HUES6 (cell line): ENCODE measurements at regions not wholly inside any gene's neighbourhood (a gene's known extent, or its start where the extent isn't known, plus 50 kb on each side); places are given as distances from the start of the nearest gene placed in this dataset.

ENCODE experiments used
- H3K27ac ChIP-seq: 2 replicates; pipeline ENCODE4 v1.7.0; 2013; ENCODE audit warnings: low read depth, mild to moderate bottlenecking, low read length, inconsistent platforms
- H3K27me3 ChIP-seq: 2 replicates; pipeline ENCODE4 v1.6.1; 2013; ENCODE audit warnings: low read length; ENCODE audit not compliant: control insufficient read depth, insufficient read depth
- H3K36me3 ChIP-seq: 2 replicates; pipeline ENCODE4 v1.6.1; 2013; ENCODE audit warnings: low read length; ENCODE audit not compliant: control insufficient read depth, insufficient read depth
- H3K4me1 ChIP-seq: 2 replicates; pipeline ENCODE4 v1.6.1; 2013; ENCODE audit warnings: low read length; ENCODE audit not compliant: control insufficient read depth, insufficient read depth
- H3K4me3 ChIP-seq: 2 replicates; pipeline ENCODE4 v1.5.1; 2013; ENCODE audit warnings: low read depth, low read length
- H3K9ac ChIP-seq: one replicate; pipeline ENCODE4 v1.6.1; 2013; ENCODE audit warnings: mild to moderate bottlenecking, low read length
- H3K9me3 ChIP-seq: 2 replicates; pipeline ENCODE4 v1.6.1; 2013; ENCODE audit warnings: low read depth, low read length; ENCODE audit not compliant: control insufficient read depth, insufficient read depth

GRCh38 chr7:142422621-142423020 is 164.8 kb upstream of the PRSS58 start:
- no peak overlapping the region for H3K9ac ChIP-seq
- H3K36me3 ChIP-seq = no peaks in the 10 kb centered on the region
- no peak overlapping the region for H3K4me3 ChIP-seq
- no peak overlapping the region for H3K27ac ChIP-seq
- no peaks in the 10 kb centered on the region; the same call in 1 of the 2 replicates for H3K4me1 ChIP-seq
- no peaks in the 10 kb centered on the region for H3K9me3 ChIP-seq
- H3K27me3 ChIP-seq = no peaks in the 10 kb centered on the region

DNA sequence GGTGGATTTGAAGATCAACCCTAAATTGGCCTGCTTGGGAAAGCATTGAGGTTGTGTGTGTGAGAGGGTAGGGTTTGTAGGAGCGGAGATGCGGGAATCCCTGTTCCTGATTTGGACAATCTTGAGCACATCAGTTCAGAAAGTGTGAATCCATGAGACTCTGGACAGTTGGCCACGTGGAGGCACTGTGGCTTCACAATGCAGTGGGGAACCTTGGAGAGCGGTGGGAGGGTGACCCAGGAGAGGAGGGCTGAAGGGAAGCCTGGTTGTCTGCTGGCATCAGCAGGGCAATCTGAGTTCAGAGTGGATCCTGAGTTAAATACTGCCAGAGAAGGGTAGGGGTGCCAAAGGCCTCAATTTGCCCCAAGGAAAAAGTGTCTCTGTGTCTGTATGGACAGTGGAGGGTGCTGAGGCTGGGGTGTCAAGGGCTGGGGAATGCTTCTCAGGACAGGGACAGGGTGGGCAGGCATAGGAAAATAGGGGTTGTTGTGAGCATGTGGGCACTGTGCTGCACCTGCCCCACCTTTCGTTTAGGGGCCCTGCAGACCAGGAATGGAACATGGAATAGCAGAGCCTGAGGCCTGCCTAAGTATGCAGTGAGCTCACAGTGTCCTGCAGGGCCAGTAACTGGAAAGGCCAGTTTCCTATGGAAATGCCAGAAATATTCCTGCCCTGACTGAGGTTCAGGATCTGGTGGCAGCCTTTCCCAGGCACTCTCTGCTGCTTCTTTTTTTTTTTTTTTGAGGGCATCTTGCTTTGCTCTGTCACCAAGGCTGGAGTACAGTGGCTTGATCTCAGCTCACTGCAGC is 162.9 kb upstream of the PRSS58 start:
- H3K9ac ChIP-seq = no peak overlapping the region
- H3K4me1 ChIP-seq = no peaks in the 10 kb centered on the region; the same call in none of the 2 replicates
- no peaks in the 10 kb centered on the region for H3K9me3 ChIP-seq
- no peak overlapping the region for H3K27ac ChIP-seq
- no peak overlapping the region for H3K4me3 ChIP-seq
- H3K27me3 ChIP-seq = no peaks in the 10 kb centered on the region
- no peaks in the 10 kb centered on the region for H3K36me3 ChIP-seq

- Histone ChIP-seq H3K36me3 (no peaks in the 10 kb centered on the region), H3K27me3 (no peaks in the 10 kb centered on the region), H3K4me1 (no peaks in the 10 kb centered on the region; the same call in none of the 2 replicates), H3K4me3 (no peak overlapping the region), H3K9me3 (no peaks in the 10 kb centered on the region), H3K9ac (no peak overlapping the region), H3K27ac (no peak overlapping the region)
Observed at GRCh38 chr7:142418326-142418725, 160.5 kb upstream of the PRSS58 start.

DNA sequence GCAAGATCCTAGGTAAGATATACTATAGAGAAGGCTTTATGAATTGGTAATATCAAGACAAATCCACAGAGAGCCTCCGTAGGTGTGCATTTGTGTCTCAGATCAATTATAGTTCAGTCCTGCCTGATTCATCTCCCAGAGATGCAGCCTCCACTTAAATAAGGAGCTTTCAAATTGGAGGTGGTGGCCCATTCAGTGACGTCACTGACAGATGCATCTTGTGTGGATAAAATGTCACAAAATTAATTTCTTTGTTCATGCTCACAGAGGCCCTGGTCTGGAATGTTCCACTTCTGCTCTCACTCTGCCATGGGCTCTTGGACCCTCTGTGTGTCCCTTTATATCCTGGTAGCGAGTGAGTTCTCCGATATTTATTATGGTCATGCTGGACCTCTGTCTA is 157.1 kb upstream of the PRSS58 start:
- Histone ChIP-seq H3K9me3 (no peaks in the 10 kb centered on the region), H3K27me3 (no peaks in the 10 kb centered on the region), H3K4me1 (no peaks in the 10 kb centered on the region; the same call in 1 of the 2 replicates), H3K9ac (no peak overlapping the region), H3K27ac (no peak overlapping the region), H3K4me3 (no peak overlapping the region), H3K36me3 (no peaks in the 10 kb centered on the region)

DNA sequence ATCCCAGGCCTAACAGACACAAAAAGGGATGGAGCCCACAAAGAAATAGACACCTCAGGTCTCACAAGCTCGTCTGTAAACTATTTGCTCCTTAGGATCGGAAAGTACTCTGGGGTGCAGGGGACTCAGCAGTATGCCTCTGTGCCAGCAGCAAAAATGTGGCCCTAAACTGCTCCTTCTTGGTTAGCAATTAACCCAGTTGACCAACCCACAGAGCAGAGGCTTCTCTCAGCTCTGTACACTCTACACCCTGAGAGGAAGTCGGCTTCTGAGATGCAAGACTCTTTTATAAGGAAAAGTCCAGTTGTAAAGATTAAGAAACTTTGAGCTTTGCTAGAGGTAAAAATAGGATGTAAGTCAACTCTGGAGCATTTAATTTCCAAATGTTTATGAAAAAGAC is 156.3 kb upstream of the PRSS58 start:
- H3K27ac ChIP-seq = no peak overlapping the region
- H3K9me3 ChIP-seq = no peaks in the 10 kb centered on the region
- no peak overlapping the region for H3K4me3 ChIP-seq
- H3K9ac ChIP-seq = no peak overlapping the region
- no peaks in the 10 kb centered on the region for H3K36me3 ChIP-seq
- no peaks in the 10 kb centered on the region for H3K27me3 ChIP-seq
- H3K4me1 ChIP-seq = no peaks in the 10 kb centered on the region; the same call in 1 of the 2 replicates

DNA sequence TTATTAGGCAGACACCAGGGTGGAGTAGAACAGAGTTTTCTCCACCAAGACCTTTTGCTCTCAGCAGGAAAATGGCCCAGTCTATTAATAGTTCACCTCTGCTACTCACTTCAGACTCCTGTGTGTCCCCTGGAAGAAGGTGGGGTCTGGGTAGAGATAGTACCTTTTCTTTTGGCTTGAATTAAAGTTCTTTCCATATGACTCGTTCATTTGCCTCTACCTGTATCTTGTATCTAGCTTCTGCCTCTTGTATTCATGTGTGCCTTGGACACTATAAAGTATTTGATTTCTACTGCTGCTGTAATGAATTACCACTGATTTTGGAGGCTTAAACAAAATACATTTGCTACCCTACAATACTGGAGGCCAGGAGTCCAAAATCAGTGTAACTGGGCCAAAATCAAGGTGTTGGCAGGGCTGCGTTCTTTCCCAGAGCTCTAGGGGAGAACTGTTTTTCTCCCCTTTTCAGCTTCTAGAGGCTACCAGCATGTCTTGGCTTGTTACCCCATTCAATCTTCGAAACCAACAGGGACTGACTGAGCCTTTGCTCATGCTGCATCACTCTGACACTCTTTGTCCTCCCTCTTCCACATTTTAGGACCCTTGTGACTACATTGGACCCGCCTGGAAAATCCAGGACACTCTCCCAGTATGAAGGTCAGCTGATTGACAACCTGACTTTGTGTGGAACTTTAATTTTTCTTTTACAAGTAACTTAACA is 155.6 kb upstream of the PRSS58 start:
- Histone ChIP-seq H3K9ac (no peak overlapping the region), H3K36me3 (no peaks in the 10 kb centered on the region), H3K4me3 (no peak overlapping the region), H3K9me3 (no peaks in the 10 kb centered on the region), H3K27me3 (no peaks in the 10 kb centered on the region), H3K27ac (no peak overlapping the region), H3K4me1 (no peaks in the 10 kb centered on the region; the same call in 1 of the 2 replicates)

GRCh38 chr7:142412551-142413193 is 154.8 kb upstream of the PRSS58 start:
- Histone ChIP-seq H3K4me1 (no peaks in the 10 kb centered on the region; the same call in 1 of the 2 replicates), H3K9ac (no peak overlapping the region)

DNA sequence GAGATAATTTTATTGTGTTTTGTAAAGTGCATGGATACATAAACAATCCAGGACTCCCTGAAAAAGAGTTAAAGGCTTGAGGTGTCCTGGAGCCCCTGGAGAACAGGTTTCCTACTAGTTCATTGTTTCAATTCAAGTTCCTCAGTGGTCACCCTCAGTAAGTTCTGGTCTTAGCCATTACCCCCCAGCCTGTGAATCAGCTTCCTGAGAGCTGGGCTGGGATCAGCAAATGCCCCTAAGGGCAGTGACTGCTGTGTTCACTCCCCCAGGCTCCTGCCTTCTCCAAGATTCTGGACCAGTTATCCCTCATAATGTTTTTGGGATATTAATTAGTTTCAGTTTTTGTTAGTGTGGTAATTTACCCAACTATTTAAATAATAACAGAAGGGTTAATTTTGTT is 151.6 kb upstream of the PRSS58 start:
- Histone ChIP-seq H3K4me1 (no peaks in the 10 kb centered on the region), H3K27ac (no peak overlapping the region), H3K9ac (no peak overlapping the region)

More at GRCh38 chr7:142412551-142413193, 154.8 kb upstream of the PRSS58 start:
- H3K9me3 ChIP-seq = no peaks in the 10 kb centered on the region
- no peak overlapping the region for H3K4me3 ChIP-seq
- no peaks in the 10 kb centered on the region for H3K36me3 ChIP-seq
- no peaks in the 10 kb centered on the region for H3K27me3 ChIP-seq
- H3K27ac ChIP-seq = no peak overlapping the region

GRCh38 chr7:142408794-142409193 is 150.9 kb upstream of the PRSS58 start:
- no peak overlapping the region for H3K4me3 ChIP-seq
- no peaks in the 10 kb centered on the region for H3K4me1 ChIP-seq
- no peaks in the 10 kb centered on the region for H3K27me3 ChIP-seq
- H3K36me3 ChIP-seq = no peaks in the 10 kb centered on the region
- no peak overlapping the region for H3K27ac ChIP-seq
- no peak overlapping the region for H3K9ac ChIP-seq
- H3K9me3 ChIP-seq = no peaks in the 10 kb centered on the region

More for the DNA sequence above, 151.6 kb upstream of the PRSS58 start:
- no peak overlapping the region for H3K4me3 ChIP-seq
- H3K9me3 ChIP-seq = no peaks in the 10 kb centered on the region
- H3K36me3 ChIP-seq = no peaks in the 10 kb centered on the region
- no peaks in the 10 kb centered on the region for H3K27me3 ChIP-seq

- no peak overlapping the region for H3K9ac ChIP-seq
- H3K27ac ChIP-seq = no peak overlapping the region
- H3K36me3 ChIP-seq = no peaks in the 10 kb centered on the region
- H3K27me3 ChIP-seq = no peaks in the 10 kb centered on the region
- no peak overlapping the region for H3K4me3 ChIP-seq
- H3K4me1 ChIP-seq = no peaks in the 10 kb centered on the region
- no peaks in the 10 kb centered on the region for H3K9me3 ChIP-seq
Observed at GRCh38 chr7:142407939-142408570, 150.2 kb upstream of the PRSS58 start.
